ENCODE measurements at regions not wholly inside any gene's neighbourhood (a gene's known extent, or its start where the extent isn't known, plus 50 kb on each side); places are given as distances from the start of the nearest gene placed in this dataset.

- Histone ChIP-seq H3K36me3 (no peaks in the 10 kb centered on the region), H3K4me1 (no peaks in the 10 kb centered on the region; the same call in 1 of the 2 replicates), H3K9me3 (no peaks in the 10 kb centered on the region), H3K27me3 (no peaks in the 10 kb centered on the region), H3K4me3 (ENCODE audit: low read depth, low read length) (no peak overlapping the region)
- no peak for DNase-seq
- no peak for TF ChIP-seq CTCF (IDR thresholded peaks at IDR 0.05; ENCODE audit: low read depth, low read length)
Observed at GRCh38 chr10:6364283-6364682, 161.6 kb downstream of the PFKFB3 start.

GRCh38 chr10:6364893-6365292 is 162.2 kb downstream of the PFKFB3 start:
- Histone ChIP-seq H3K4me1 (no peaks in the 10 kb centered on the region; the same call in 1 of the 2 replicates), H3K4me3 (ENCODE audit: low read depth, low read length) (no peak overlapping the region), H3K9me3 (no peaks in the 10 kb centered on the region), H3K36me3 (no peaks in the 10 kb centered on the region), H3K27me3 (no peaks in the 10 kb centered on the region)
- TF ChIP-seq CTCF (IDR thresholded peaks at IDR 0.05; ENCODE audit: low read depth, low read length), result no peak
- no peak for DNase-seq

- no peak for TF ChIP-seq CTCF (IDR thresholded peaks at IDR 0.05; ENCODE audit: low read depth, low read length)
- no peaks in the 10 kb centered on the region for H3K36me3 ChIP-seq
- DNase-seq, result no peak
- H3K27me3 ChIP-seq, result no peaks in the 10 kb centered on the region
- no peaks in the 10 kb centered on the region; the same call in 1 of the 2 replicates for H3K4me1 ChIP-seq
- H3K4me3 ChIP-seq (ENCODE audit: low read depth, low read length), result no peak overlapping the region
- H3K9me3 ChIP-seq, result no peaks in the 10 kb centered on the region
Observed at GRCh38 chr10:6365384-6365783, 162.7 kb downstream of the PFKFB3 start.

Measured in BE2C (cell line).